ENCODE measurements at regions not wholly inside any gene's neighbourhood (a gene's known extent, or its start where the extent isn't known, plus 50 kb on each side); places are given as distances from the start of the nearest gene placed in this dataset.

GRCh38 chr2:15798701-15799431, 141.5 kb upstream of the MYCN start:
- TF ChIP-seq ZNF274 (IDR thresholded peaks at IDR 0.05; ENCODE audit: low read length) (no peak), ZNF274 (tag by site-specific recombination; IDR thresholded peaks at IDR 0.05; ENCODE audit: borderline replicate concordance) (no peak), CTCF (tag by site-specific recombination; IDR thresholded peaks at IDR 0.05) (no peak), REST (tag by site-specific recombination; IDR thresholded peaks at IDR 0.05) (no peak), PATZ1 (tag by site-specific recombination; IDR thresholded peaks at IDR 0.05) (no peak), ZBTB1 (tag by site-specific recombination; IDR thresholded peaks at IDR 0.05) (no peak), ZNF138 (tag by site-specific recombination; IDR thresholded peaks at IDR 0.05; ENCODE audit: borderline replicate concordance) (no peak)
